GM18517 (cell line): ENCODE measurements at regions not wholly inside any gene's neighbourhood (a gene's known extent, or its start where the extent isn't known, plus 50 kb on each side); places are given as distances from the start of the nearest gene placed in this dataset.

ENCODE experiments used
- ATAC-seq: cut with Tn5 transposase; IDR thresholded peaks from one replicate; pipeline ENCODE4 v1.9.1; 2021; ENCODE audit warnings: mild to moderate bottlenecking, moderate library complexity; ENCODE audit not compliant: unreplicated experiment

- ATAC-seq = no peak
These were observed 438.2 kb upstream of the ARRDC4 start for GRCh38 chr15:97522347-97522746.

GRCh38 chr15:97525809-97526208 is 434.7 kb upstream of the ARRDC4 start:
- ATAC-seq = no peak

GRCh38 chr15:97528238-97528637 is 432.3 kb upstream of the ARRDC4 start:
- ATAC-seq = no peak

- no peak for ATAC-seq
These were observed 414.7 kb upstream of the ARRDC4 start for GRCh38 chr15:97545799-97546198.

- no peak for ATAC-seq
These were observed 413.1 kb upstream of the ARRDC4 start for GRCh38 chr15:97547381-97547780.

- no peak for ATAC-seq
These were observed 399.0 kb upstream of the ARRDC4 start for GRCh38 chr15:97561529-97561928.

- no peak for ATAC-seq
These were observed 397.0 kb upstream of the ARRDC4 start for GRCh38 chr15:97563516-97563915.

GRCh38 chr15:97566961-97567360 is 393.5 kb upstream of the ARRDC4 start:
- no peak for ATAC-seq

- ATAC-seq = no peak
These were observed 393.1 kb upstream of the ARRDC4 start for GRCh38 chr15:97567411-97567810.

GRCh38 chr15:97576929-97577645 is 383.4 kb upstream of the ARRDC4 start:
- no peak for ATAC-seq

- ATAC-seq = no peak
These were observed 375.1 kb upstream of the ARRDC4 start for GRCh38 chr15:97585408-97585807.

GRCh38 chr15:97592778-97593177 is 367.7 kb upstream of the ARRDC4 start:
- no peak for ATAC-seq

- no peak for ATAC-seq
These were observed 362.7 kb upstream of the ARRDC4 start for GRCh38 chr15:97597801-97598200.

GRCh38 chr15:97598353-97598798 is 362.1 kb upstream of the ARRDC4 start:
- ATAC-seq = no peak

GRCh38 chr15:97600190-97600589 is 360.3 kb upstream of the ARRDC4 start:
- no peak for ATAC-seq

- ATAC-seq = no peak
These were observed 355.8 kb upstream of the ARRDC4 start for GRCh38 chr15:97604677-97605076.

GRCh38 chr15:97615114-97615513 is 345.4 kb upstream of the ARRDC4 start:
- ATAC-seq = no peak

- ATAC-seq = no peak
These were observed 337.3 kb upstream of the ARRDC4 start for GRCh38 chr15:97623091-97623661.

GRCh38 chr15:97627634-97628033 is 332.9 kb upstream of the ARRDC4 start:
- ATAC-seq = no peak

- ATAC-seq = no peak
These were observed 314.7 kb upstream of the ARRDC4 start for GRCh38 chr15:97645758-97646157.

GRCh38 chr15:97648728-97649127 is 311.8 kb upstream of the ARRDC4 start:
- no peak for ATAC-seq

- no peak for ATAC-seq
These were observed 308.5 kb upstream of the ARRDC4 start for GRCh38 chr15:97652041-97652440.

GRCh38 chr15:97652700-97653167 is 307.8 kb upstream of the ARRDC4 start:
- no peak for ATAC-seq
